Urothelium cell line (cell line): ENCODE measurements at regions not wholly inside any gene's neighbourhood (a gene's known extent, or its start where the extent isn't known, plus 50 kb on each side); places are given as distances from the start of the nearest gene placed in this dataset.
"Not testable (repeated sequence)": the region's sequence is repeated elsewhere in the genome, so short reads cannot be mapped to it uniquely, and the experiment has no call there.

Source experiments
- DNase-seq: peaks from one replicate; pipeline ENCODE4 v3.0.0; 2011; ENCODE audit warnings: low spot score, mixed read lengths
- FAIRE-seq: peaks from 2 replicates; lab custom pipeline; 2011; peaks lifted over from hg19 to GRCh38; lab: Jason Lieb, UNC

DNA sequence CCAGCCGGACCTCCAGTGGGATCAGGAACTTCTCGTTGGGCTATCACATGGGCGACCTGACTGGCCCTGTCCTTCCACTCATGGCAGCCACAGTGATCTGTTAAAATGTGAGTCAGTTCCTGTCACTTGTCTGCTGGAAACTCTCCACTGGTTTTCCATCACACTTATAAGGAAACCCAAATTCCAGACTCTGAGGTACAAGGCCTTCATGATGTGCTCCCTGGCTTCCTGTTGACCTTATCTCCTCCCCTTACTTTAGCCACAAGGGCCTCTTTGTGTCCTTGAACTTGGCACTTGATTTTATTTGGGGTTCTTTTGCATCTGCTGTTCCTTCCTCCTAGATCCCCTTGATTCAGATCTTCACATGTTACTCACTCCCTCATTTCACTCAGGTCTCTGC is 96.8 kb downstream of the TENT5C start:
- FAIRE-seq = no peak
- no peak for DNase-seq

DNA sequence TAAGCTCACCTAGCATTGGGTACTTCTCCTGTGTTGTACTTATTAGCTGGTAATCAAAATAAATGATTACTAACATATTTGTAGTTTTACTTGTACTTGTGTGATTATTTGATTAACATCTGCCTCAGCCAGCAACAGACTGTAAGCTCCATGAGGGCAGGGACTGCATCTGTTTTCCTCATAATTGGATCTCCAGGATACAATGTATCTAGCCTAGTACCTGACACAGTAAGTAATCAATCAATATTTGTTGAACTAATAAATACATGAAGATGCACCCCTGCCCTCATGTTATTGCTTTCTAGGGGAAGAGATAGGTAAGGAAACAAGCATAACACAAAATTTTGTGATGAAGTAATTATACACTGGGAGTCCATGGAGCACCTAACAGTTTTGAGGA is 101.5 kb downstream of the TENT5C start:
- DNase-seq = no peak
- no peak for FAIRE-seq

DNA sequence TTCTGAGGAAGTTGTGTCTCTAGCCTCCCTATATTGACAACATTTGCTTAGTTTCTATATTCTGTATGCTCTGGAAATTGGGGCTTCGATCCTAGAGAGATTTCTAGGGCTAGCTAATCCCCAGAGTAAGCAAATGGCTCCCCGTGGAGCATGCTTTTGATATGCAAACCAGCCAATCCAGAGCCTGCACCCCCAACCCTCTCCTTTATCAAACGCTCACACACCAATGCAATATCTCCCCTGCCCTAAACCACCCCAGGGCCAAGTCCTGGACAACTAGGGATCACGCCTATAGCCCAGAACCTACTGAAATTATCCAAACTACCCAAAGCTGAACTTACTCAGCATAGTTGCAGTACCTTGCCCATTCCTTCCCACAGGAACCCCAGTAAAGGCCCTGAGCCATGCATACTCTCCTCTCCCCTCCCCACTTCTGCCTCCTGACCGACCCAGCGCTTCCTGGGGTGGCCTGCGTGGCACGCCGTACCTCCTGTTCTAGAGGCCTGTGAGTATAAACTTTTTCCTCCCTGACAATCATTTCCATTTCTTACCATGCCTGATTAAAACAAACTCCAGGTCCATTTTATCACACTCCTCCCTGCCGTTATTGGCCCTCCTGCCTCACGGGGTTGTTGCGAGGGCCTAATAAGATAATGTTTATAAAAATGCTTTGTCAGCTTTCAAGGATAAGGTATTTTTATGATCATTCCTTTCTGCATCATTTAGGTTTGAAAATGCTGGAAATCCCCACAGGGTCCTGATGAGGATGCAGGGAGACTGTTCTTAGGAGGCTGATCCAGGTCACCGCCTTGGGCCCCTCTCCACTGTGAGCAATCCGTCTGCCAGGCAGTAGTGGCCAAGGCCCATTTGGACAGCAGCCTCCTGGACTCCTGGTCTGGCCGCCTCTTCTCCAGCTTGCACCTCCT is 102.7 kb downstream of the TENT5C start:
- DNase-seq (no peak), FAIRE-seq (no peak)

DNA sequence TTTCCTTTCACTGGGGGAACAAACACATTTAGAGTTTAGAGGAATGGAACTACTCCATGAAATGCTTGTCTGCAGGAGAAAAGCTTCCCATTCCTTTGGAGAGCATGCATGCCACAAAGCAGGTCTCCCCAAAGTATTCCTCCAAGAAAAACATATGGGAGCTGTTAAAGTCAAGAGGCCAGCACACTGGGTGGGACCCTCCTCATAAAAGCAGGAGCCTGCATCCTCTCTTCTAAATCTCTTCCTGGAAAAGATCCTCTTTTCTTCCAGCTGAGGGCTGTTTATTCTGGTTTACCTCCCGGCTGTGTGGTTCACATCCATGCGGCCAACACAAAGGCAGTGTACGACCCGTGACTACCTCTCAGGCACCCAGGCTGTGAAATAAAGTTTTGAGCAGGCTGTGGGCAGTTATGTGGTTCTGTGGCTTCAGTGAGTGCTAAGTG is 103.4 kb downstream of the TENT5C start:
- DNase-seq (no peak), FAIRE-seq (no peak)

DNA sequence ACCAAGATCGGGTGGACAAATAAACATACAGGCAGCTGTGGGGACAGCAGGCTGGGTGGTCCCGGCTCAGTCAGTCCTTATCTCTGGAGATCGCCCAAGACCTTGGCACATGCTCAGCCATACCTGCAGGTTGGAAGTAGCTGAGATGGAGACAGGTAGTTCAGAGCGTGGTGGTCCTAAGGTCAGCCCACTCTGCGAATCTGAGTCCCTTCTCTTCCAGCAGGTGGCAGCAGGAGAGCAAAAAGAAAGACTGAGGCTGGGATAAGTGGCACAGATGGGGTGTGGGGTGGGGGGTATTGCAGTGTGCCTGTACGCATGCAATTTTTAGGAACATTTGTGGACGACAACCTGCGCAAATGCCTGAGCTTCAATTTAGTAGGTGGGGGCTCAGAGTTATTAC is 104.9 kb downstream of the TENT5C start:
- DNase-seq (no peak), FAIRE-seq (no peak)

DNA sequence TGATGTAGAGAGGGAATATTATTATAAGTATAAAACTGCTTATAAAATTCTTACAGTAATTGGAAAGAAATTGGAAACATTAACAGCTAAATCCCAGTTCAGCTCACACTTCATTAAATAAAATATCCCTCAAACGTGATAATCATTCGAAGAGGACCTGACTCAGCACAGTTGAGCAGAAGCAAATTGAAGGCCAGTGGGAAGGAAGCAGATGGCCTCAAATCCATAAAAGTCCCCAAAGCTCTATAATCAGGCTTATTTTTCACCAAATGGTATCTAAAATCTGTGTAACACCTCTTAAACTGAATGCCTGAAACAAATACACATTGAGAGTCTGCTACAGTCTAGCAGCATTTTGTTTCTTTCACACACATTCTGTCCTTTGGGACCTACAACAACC is 106.8 kb downstream of the TENT5C start:
- no peak for DNase-seq
- FAIRE-seq = no peak

DNA sequence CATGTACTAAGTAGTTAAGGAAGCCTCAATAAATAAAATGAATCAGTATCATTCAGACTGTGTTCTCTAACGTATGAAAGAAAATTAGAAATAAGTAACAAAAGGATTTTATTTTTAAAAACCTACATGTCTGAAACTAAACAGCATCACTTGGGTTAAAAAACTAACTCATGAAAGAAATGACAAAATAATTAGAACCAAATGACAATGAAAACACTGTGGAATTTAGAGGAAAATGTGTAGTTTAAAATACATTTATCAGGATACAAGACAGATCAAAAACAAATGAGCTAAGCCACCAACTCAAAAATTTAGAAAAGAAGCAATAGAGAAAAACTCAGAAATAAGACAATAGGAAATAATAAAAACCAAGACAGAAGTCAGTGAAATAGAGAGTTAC is 108.7 kb downstream of the TENT5C start:
- FAIRE-seq = no peak

DNA sequence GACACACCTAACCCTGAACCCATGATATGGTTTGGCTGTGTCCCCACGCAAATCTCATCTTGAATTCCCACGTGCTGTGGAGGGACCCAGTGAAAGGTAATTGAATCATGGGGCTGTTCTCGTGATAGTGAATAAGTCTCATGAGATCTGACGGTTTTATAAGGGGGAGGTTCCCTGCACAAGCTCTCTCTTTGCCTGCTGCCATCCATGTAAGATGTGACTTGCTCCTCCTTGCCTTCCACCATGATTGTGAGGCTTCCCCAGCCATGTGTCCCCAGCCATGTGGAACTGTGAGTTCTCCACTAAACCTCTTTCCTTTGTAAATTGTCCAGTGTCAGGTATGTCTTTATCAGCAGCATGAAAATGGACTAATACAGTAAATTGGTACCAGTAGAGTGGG is 110.2 kb downstream of the TENT5C start:
- not testable (repeated sequence) for DNase-seq, FAIRE-seq

More for the DNA sequence above, 108.7 kb downstream of the TENT5C start:
- DNase-seq = no peak

DNA sequence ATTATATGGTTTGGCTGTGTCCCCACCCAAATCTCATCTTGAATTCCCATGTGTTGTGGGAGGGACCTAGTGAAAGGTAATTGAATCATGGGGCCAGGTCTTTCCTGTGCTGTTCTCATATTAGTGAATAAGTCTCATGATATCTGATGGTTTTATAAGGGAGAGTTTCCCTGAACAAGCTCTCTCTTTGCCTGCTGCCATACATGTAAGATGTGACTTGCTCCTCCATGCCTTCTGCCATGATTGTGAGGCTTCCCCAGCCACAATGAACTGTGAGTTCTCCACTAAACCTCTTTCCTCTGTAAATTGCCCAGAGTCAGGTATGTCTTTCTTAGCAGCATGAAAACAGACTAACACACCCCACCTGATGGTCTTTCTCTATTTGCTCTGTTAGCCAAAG is 112.1 kb downstream of the TENT5C start:
- FAIRE-seq, DNase-seq: not testable (repeated sequence)

DNA sequence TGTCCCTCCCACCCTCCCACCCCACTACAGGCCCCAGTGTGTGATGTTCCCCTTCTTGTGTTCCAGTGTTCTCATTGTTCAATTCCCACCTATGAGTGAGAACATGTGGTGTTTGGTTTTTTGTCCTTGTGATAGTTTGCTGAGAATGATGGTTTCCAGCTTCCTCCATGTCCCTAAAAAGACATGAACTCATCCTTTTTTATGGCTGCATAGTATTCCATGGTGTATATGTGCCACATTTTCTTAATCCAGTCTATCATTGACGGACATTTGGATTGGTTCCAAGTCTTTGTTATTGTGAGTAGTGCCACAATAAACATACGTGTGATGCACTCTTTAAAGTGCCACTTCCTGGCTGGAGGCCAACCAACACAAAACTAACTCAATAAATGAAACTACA is 112.7 kb downstream of the TENT5C start:
- not testable (repeated sequence) for FAIRE-seq, DNase-seq

DNA sequence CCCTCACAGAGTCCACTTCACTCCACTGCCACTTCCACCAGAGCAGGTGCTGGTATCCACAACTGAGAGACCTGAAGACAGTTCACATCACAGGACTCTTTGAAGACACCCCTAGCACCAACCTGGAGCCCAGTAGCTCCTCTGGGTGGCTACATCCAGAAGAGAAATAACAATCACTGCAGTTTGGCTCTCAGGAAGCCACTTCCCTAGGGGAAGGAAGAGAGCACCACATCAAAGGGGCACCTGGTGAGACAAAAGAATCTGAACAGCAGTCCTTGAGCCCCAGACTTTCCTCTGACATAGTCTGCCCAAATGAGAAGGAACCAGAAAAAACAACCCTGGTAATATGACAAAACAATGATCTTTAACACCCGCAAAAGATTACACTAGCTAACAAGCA is 113.2 kb downstream of the TENT5C start:
- no peak for FAIRE-seq

DNA sequence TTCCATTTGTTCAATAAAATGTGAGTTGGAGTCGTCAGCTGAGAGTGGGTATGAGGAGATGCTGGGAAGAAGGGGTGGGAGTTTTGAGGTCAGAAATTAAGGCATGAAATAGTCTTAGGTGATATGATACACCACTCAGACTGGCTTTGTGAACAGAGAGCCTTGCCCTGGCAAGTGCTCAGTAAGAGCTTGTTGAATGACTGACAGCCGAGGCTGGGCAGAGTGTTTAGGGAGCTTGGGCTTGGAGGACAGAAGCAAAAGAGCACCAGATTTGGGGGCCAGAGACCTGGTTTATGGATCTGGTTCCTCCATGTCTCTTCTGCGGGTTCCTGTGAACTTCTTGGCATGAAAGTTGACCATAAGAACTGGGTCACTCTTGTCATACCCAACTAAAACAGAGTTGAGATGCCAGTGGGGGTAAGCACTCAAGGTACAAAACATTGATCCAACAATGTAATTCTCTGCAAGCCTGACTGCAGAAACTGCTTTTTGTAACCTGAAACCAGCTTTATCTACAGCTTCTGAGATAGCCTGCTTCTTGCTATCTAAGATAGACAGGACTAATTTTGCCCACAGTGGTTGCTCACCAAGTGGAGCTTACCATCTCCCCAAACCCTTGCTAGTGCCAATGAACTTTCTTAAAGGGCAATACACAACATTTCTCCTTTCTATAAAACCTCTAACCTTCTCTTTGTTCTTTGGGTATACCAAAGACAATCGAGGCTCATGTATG is 126.4 kb downstream of the TENT5C start:
- no peak for DNase-seq
- FAIRE-seq = no peak

More for the DNA sequence above, 113.2 kb downstream of the TENT5C start:
- DNase-seq = no peak

DNA sequence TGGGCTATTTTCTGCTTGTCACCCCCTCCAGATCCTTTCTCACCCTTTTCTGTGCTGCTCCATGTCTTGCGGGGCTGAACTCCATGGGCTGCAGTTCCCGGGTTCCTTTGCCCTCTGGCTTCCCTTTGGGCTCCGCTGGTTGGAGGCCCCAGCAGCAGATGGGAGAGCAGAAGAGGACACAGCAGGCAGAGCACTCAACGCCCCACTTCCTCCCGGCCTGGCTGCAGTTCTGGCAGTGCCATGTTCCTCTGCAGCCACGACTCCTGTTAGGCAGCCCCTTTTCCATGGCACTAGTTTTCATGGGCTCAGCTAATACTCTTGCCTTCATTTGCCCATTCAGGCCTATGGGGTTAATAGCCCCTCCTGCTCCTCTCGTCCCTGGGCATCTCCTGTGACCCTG is 127.1 kb downstream of the TENT5C start:
- DNase-seq (no peak), FAIRE-seq (no peak)

DNA sequence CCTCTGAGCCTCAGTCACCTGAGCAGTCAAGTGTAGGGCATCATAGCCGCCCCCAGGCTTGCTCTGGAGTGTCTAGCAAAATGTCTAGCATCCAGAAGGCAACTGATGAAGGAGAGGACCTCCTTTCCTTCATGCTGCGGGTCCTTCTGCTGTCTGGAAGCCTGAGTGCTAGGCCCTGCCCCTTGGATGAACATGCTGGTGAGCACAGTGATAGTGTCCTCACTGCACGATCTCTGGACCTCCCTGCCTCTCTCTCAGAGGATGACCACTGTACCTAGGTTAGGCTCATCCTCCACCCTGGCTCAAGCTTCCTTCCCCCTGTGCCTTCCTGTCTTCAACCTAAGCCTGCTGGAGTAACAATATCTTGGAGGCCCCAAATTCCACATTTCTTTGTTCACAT is 128.6 kb downstream of the TENT5C start:
- no peak for FAIRE-seq
- DNase-seq = no peak

DNA sequence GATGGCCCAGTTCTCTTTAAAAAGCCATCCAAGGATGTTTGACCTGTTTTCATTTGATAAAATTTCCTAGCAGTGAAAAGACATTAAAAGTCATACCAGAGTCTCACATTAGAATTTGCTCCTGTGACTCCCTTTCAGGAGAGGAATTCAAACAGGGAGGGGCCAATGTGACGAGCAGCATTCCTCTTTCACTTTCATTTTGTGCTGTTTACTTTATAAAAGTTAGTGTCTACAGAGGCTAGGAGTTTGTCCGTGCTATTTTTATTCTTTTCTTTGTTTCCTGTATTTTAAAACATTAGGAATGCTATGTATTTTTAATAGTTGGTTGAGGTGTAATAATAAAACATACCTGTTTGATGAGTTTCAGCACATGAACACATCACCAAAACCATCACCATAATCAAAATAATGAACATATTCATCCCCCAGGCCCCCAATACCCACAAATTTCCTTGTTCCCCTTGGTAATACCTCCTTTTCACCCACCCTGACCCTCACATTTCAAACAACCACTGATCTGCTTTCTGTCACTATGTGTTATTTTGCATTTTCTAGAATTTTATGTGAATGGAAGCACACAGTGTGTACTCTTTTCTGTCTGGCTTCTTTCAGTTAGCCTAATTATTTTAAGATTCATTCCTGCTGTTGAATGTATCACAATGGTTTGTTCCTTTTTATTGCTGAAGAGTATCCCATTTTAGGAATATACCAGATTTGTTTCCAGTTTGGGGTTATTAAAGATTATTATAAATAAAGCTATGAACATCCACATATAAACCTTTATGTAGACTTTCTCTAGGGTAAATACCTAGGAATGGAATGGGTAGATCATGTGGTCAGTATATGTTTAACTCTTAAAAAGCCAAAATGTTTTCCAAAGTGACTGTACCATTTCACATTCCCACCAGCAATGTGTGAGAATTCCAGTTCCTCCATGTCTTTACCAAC is 129.5 kb downstream of the TENT5C start:
- DNase-seq (peak; percentile 66), FAIRE-seq (no peak)

DNA sequence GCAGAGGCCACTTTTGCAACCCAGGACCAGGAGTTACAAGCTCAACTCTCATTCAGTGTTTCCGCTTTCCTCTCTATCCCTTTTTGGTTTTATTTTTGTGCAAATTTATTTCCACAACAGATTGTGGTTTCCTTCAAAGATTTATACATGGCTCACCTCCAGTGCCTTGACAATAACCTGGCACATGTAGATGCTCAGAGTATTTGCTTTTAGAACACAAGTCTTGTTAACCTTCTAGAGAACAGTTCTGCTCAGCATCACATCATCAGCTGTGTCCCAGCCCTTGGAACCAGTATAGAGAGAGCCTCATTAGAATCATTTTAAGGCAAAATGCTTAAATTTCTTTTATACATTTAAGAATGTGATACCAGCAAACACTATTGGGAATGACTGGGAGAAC is 133.7 kb downstream of the TENT5C start:
- no peak for DNase-seq
- FAIRE-seq = no peak

DNA sequence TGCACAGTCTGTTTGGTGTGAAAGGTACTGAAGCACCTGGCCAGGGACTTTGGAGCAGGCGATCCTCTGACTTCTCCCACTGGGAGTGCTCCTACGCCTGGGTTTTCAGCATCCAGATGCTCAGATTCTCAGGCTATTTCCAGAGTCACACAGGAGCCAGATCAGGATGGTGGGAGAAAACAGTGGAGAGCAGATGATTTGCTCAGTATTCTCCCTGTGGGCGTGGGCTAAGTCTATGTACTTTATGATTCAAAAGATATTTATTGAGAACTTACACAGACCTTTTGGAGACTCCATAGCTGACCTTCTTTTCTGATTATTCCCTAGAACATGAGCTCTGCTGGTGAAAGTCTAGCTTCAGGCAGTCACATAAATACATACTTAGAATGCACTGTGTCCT is 134.6 kb downstream of the TENT5C start:
- DNase-seq (no peak), FAIRE-seq (no peak)

DNA sequence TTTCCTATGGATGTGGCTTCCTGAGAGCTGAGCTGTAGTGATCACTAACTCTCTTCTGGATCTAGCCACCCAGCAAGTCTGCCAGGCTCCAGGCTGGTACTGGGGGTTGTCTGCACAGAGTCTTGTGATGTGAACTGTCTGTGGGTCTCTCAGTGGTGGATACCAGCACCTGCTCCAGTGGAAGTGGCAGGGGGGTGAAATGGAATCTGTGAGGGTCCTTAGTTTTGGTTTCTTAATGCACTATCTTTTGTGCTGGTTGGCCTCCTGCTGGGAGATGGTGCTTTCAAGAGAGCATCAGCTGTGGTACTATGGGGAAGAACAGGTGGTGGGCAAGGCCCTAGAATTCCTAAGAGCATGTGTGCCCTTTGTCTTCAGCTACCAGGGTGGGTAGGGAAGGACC is 140.7 kb downstream of the TENT5C start:
- DNase-seq, FAIRE-seq: not testable (repeated sequence)

DNA sequence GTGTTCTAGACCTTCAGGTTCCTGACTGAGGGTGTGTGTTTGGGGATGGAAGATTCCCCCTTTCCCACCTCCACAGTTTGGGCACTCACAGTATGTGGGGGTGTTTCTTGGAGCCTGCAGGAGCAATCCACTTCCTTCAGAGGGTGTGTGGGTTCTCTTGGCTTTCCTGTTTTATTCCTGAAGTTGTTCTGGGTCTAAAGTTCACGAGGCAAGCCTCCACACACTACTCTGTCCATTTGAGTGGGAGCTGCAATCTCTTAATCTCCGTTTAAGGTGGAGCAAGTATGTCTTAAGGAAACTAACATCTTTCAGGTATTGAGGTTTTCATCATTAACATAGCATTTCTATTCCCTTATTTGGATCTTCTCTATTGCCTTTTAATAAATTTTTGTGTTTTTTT is 141.8 kb downstream of the TENT5C start:
- no peak for DNase-seq
- no peak for FAIRE-seq

DNA sequence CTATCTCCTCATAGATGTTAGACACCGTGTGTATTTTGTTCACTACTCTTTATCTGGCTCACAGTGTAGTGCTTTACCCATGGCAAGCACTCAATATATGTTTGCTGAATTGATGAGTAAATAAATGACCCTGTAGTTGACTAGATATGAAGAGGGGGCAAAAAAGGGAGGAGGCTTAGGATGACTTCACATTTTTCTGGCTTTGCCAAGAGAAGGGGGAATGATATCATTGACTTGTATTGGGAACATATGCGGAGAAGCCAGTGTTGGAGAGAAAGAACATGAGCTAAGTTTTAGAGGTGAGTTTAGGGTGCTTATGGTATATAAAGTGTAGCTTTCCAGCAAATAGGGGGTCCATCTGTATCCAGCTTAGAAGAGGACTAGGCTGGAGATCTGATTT is 145.5 kb downstream of the TENT5C start:
- no peak for DNase-seq
- no peak for FAIRE-seq

DNA sequence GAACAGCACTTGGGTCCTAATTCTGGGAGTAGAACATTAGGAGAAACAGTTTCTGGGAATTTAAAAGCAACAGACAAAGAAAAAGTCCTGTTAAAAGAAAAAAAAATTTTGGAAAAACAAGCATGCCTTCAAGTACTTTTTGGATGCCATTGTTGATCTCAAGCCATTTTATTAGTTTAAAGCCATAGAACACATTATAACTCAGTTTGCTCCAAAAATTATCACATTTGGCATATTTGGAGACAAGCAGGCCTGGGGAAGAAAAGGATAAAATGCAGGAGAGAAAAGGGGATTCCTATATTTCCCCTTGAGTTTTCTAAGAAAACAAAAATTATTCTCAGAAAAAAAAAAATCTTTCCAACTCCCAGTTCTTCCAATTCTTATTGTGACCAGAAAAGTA is 146.8 kb downstream of the TENT5C start:
- DNase-seq (no peak), FAIRE-seq (no peak)
